Vagina (tissue), 2 donors: ENCODE measurements at regions not wholly inside any gene's neighbourhood (a gene's known extent, or its start where the extent isn't known, plus 50 kb on each side); places are given as distances from the start of the nearest gene placed in this dataset.

Experiments
- DNase-seq, 2 donors: peaks; one replicate each; pipeline ENCODE4 v3.0.0-alpha.2; 2017; ENCODE audit errors: extremely low spot score in 2 of 2
- H3K27ac ChIP-seq: fragments of 200-600 bp; sonication (generic); one replicate; pipeline ENCODE4 v1.5.1; 2019
- H3K27me3 ChIP-seq: fragments of 200-600 bp; sonication (generic); one replicate; pipeline ENCODE4 v1.5.1; 2019
- H3K36me3 ChIP-seq, 2 donors: fragments of 200-600 bp; sonication (generic); one replicate each; pipeline ENCODE4 v1.5.1; 2017 to 2019
- H3K4me1 ChIP-seq: fragments of 200-600 bp; sonication (generic); one replicate; pipeline ENCODE4 v1.5.1; 2019
- H3K4me3 ChIP-seq, 2 donors: fragments of 200-600 bp; sonication (generic); 1 replicate in 1 of 2; 2 replicates in 1 of 2; pipeline ENCODE4 v1.5.1; 2016 to 2019
- H3K9me3 ChIP-seq: fragments of 200-600 bp; sonication (generic); one replicate; pipeline ENCODE4 v1.5.1; 2019
- CTCF ChIP-seq, 3 experiments: fragments of 450-650 bp in 2 of 3; fragments of 200-600 bp in 1 of 3; sonication (generic) in 1 of 3; IDR thresholded peaks; one replicate each; pipeline ENCODE4 v1.5.1; 2017 to 2019; ENCODE audit warnings: antibody characterized with exemption in 3 of 3, mild to moderate bottlenecking in 2 of 3, moderate library complexity in 2 of 3
- POLR2A ChIP-seq, 2 donors: fragments of 450-650 bp; IDR thresholded peaks; one replicate each; pipeline ENCODE4 v1.6.1; 2017; ENCODE audit warnings: antibody characterized with exemption in 2 of 2, mild to moderate bottlenecking in 2 of 2, moderate library complexity in 2 of 2
- POLR2AphosphoS5 ChIP-seq, 2 donors: sonication (generic); formaldehyde crosslinking; IDR thresholded peaks; one replicate each; pipeline ENCODE4 v1.9.0; 2017; ENCODE audit warnings: antibody characterized with exemption in 2 of 2, mild to moderate bottlenecking in 2 of 2, low read depth in 1 of 2; ENCODE audit not compliant: insufficient read depth in 1 of 2
- intact Hi-C: fragments of 100-400 bp; cut with DNase I; formaldehyde crosslinking; loops from one replicate; pipeline ENCODE4 v1.15.1; 2023

- Histone ChIP-seq H3K27ac (no peak overlapping the region), H3K36me3 (no peaks in the 10 kb centered on the region), H3K9me3 (no peaks in the 10 kb centered on the region), H3K27me3 (no peaks in the 10 kb centered on the region), H3K4me1 (no peaks in the 10 kb centered on the region), H3K4me3 (no peak overlapping the region)
- TF ChIP-seq POLR2AphosphoS5 (IDR thresholded peaks at IDR 0.05; ENCODE audit: insufficient read depth in 1 of 2, low read depth in 1 of 2) (no peak), POLR2A (IDR thresholded peaks at IDR 0.05) (no peak), CTCF (IDR thresholded peaks at IDR 0.05) (no peak)
- DNase-seq = no peak
- intact Hi-C loops = no loop called here
Observed at GRCh38 chr2:59662127-59662861, 891.2 kb downstream of the BCL11A start.

- Histone ChIP-seq H3K27me3 (no peaks in the 10 kb centered on the region), H3K4me3 (no peak overlapping the region), H3K4me1 (no peaks in the 10 kb centered on the region), H3K9me3 (no peaks in the 10 kb centered on the region), H3K27ac (no peak overlapping the region), H3K36me3 (no peaks in the 10 kb centered on the region)
- intact Hi-C loops = no loop called here
- no peak for TF ChIP-seq POLR2AphosphoS5 (IDR thresholded peaks at IDR 0.05; ENCODE audit: insufficient read depth in 1 of 2, low read depth in 1 of 2)
- TF ChIP-seq POLR2A (IDR thresholded peaks at IDR 0.05) = no peak
- no peak for TF ChIP-seq CTCF (IDR thresholded peaks at IDR 0.05)
- DNase-seq = no peak
Observed at GRCh38 chr2:59660262-59660661, 893.2 kb downstream of the BCL11A start.

GRCh38 chr2:59658906-59659635, 894.4 kb downstream of the BCL11A start:
- DNase-seq = no peak
- H3K36me3 ChIP-seq = no peaks in the 10 kb centered on the region
- intact Hi-C loops = no loop called here

GRCh38 chr2:59655809-59656208, 897.6 kb downstream of the BCL11A start:
- Histone ChIP-seq H3K27me3 (no peaks in the 10 kb centered on the region), H3K4me1 (no peaks in the 10 kb centered on the region), H3K27ac (no peak overlapping the region), H3K9me3 (no peaks in the 10 kb centered on the region), H3K36me3 (no peaks in the 10 kb centered on the region), H3K4me3 (no peak overlapping the region)
- no peak for TF ChIP-seq POLR2A (IDR thresholded peaks at IDR 0.05)
- no peak for TF ChIP-seq POLR2AphosphoS5 (IDR thresholded peaks at IDR 0.05; ENCODE audit: insufficient read depth in 1 of 2, low read depth in 1 of 2)
- TF ChIP-seq CTCF (IDR thresholded peaks at IDR 0.05) = no peak
- no peak for DNase-seq
- intact Hi-C loops = no loop called here

More at GRCh38 chr2:59658906-59659635, 894.4 kb downstream of the BCL11A start:
- no peak for TF ChIP-seq CTCF (IDR thresholded peaks at IDR 0.05)
- TF ChIP-seq POLR2AphosphoS5 (IDR thresholded peaks at IDR 0.05; ENCODE audit: insufficient read depth in 1 of 2, low read depth in 1 of 2) = no peak
- no peak for TF ChIP-seq POLR2A (IDR thresholded peaks at IDR 0.05)
- Histone ChIP-seq H3K4me3 (no peak overlapping the region), H3K27me3 (no peaks in the 10 kb centered on the region), H3K27ac (no peak overlapping the region), H3K9me3 (no peaks in the 10 kb centered on the region), H3K4me1 (no peaks in the 10 kb centered on the region)

- no peak for DNase-seq
- Histone ChIP-seq H3K27ac (no peak overlapping the region), H3K4me1 (no peaks in the 10 kb centered on the region), H3K36me3 (no peaks in the 10 kb centered on the region), H3K4me3 (no peak overlapping the region), H3K27me3 (no peaks in the 10 kb centered on the region), H3K9me3 (no peaks in the 10 kb centered on the region)
- peak in 1 of 2 donors; percentile 17 for TF ChIP-seq POLR2AphosphoS5 (IDR thresholded peaks at IDR 0.05; ENCODE audit: insufficient read depth in 1 of 2, low read depth in 1 of 2)
- TF ChIP-seq CTCF (IDR thresholded peaks at IDR 0.05) = no peak
- intact Hi-C loops = no loop called here
Observed at GRCh38 chr2:59654710-59655109, 898.7 kb downstream of the BCL11A start.
